H1 (cell line): ENCODE measurements at regions not wholly inside any gene's neighbourhood (a gene's known extent, or its start where the extent isn't known, plus 50 kb on each side); places are given as distances from the start of the nearest gene placed in this dataset.

Experiments
- BCL11A ChIP-seq, 2 experiments: IDR thresholded peaks; one replicate each; pipeline ENCODE4 v1.6.1; 2011; ENCODE audit warnings: low read depth in 2 of 2, low read length in 2 of 2, mild to moderate bottlenecking in 2 of 2
- CHD1 ChIP-seq: IDR thresholded peaks from 2 replicates; pipeline ENCODE4 v1.6.1; 2012; ENCODE audit warnings: low read depth, low read length, improper control_type of control experiment
- CTCF ChIP-seq, 3 experiments: IDR thresholded peaks; 1 replicate in 2 of 3; 2 replicates in 1 of 3; pipeline versions ENCODE4 v1.5.1 to v1.6.1; 2011; ENCODE audit warnings: low read length in 3 of 3, mild to moderate bottlenecking in 3 of 3, inconsistent platforms in 2 of 3, low read depth in 1 of 3, moderate library complexity in 1 of 3; ENCODE audit not compliant: insufficient read depth in 1 of 3; ENCODE audit errors: control extremely low read depth in 1 of 3
- HDAC2 ChIP-seq, 2 experiments: fragments of 300-600 bp in 1 of 2; sonication (generic) in 1 of 2; IDR thresholded peaks; 2 replicates each; pipeline ENCODE4 v1.6.1; 2011 to 2012; ENCODE audit warnings: low read depth in 2 of 2, low read length in 2 of 2, mild to moderate bottlenecking in 2 of 2, moderate library complexity in 2 of 2, borderline replicate concordance in 1 of 2, inconsistent platforms in 1 of 2
- JUND ChIP-seq: IDR thresholded peaks from 2 replicates; pipeline ENCODE4 v1.6.1; 2011; ENCODE audit warnings: mild to moderate bottlenecking, improper control_type of control experiment, low read length
- POLR2A ChIP-seq, 2 experiments: IDR thresholded peaks; 1 replicate in 1 of 2; 2 replicates in 1 of 2; pipeline ENCODE4 v1.6.1; 2011; ENCODE audit warnings: low read depth in 2 of 2, low read length in 2 of 2, mild to moderate bottlenecking in 2 of 2; ENCODE audit errors: control extremely low read depth in 1 of 2
- RFX5 ChIP-seq: IDR thresholded peaks from 2 replicates; pipeline ENCODE4 v1.6.1; 2011; ENCODE audit warnings: low read depth, low read length, improper control_type of control experiment, borderline replicate concordance
- TF ChIP-seq, protein P1 (sequence below): IDR thresholded peaks from 2 replicates; pipeline ENCODE4 v1.6.1; 2012; ENCODE audit warnings: inconsistent platforms
- TF ChIP-seq, protein P2 (sequence below): IDR thresholded peaks from 2 replicates; pipeline ENCODE4 v1.6.1; 2012; ENCODE audit warnings: low read length, inconsistent platforms

DNA sequence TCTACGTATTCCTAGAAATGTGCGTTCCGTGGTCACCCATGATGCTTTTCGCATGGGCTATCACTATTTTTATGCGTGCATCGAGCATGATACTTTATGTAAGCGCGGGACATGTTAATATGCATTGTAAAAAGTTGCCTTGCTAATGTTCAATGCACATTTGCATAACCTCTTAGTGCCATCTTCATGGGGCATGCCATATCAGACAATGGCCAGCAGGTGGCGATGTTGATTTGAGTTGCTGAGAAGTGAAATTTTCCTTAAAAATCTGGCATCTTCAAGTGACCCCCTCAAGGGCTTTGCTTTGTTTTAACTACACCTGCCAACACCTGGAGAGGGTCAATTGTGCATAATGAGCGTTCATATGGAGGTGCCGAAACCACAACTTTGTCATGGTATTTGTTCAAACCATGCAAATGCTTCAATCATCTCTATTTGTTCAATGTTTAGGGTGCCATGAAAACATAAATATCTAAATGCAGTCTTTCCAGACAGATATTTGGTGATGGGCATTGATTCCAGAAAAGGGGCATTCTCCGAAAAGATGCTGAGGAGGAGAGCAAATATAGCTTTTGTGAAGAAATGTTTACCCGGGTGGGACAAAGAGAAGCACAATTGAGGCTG is 833.9 kb upstream of the PRKX start:
- TF ChIP-seq BCL11A (IDR thresholded peaks at IDR 0.05; ENCODE audit: low read depth in 2 of 2, low read length in 2 of 2) (no peak), CTCF (IDR thresholded peaks at IDR 0.05; ENCODE audit: control extremely low read depth in 1 of 3, insufficient read depth in 1 of 3, low read depth in 1 of 3, low read length in 3 of 3) (peak in 2 of 3 experiments; percentile 46 to 66; a peak in 3 of 4 replicates), JUND (no peak), RFX5 (no peak), POLR2A (IDR thresholded peaks at IDR 0.05; ENCODE audit: control extremely low read depth in 1 of 2, low read depth in 2 of 2, low read length in 2 of 2) (no peak), CHD1 (no peak), HDAC2 (IDR thresholded peaks at IDR 0.05; ENCODE audit: borderline replicate concordance in 1 of 2, low read depth in 2 of 2, low read length in 2 of 2) (no peak)
- TF ChIP-seq, protein P1, sequence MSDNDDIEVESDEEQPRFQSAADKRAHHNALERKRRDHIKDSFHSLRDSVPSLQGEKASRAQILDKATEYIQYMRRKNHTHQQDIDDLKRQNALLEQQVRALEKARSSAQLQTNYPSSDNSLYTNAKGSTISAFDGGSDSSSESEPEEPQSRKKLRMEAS, result no peak
- TF ChIP-seq, protein P2, sequence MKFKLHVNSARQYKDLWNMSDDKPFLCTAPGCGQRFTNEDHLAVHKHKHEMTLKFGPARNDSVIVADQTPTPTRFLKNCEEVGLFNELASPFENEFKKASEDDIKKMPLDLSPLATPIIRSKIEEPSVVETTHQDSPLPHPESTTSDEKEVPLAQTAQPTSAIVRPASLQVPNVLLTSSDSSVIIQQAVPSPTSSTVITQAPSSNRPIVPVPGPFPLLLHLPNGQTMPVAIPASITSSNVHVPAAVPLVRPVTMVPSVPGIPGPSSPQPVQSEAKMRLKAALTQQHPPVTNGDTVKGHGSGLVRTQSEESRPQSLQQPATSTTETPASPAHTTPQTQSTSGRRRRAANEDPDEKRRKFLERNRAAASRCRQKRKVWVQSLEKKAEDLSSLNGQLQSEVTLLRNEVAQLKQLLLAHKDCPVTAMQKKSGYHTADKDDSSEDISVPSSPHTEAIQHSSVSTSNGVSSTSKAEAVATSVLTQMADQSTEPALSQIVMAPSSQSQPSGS, result no peak
